OCI-LY3 (cell line): ENCODE measurements at regions not wholly inside any gene's neighbourhood (a gene's known extent, or its start where the extent isn't known, plus 50 kb on each side); places are given as distances from the start of the nearest gene placed in this dataset.
A peak's percentile ranks its signal among the peaks of the same experiment; 100 is the strongest.
"Not testable (repeated sequence)": the region's sequence is repeated elsewhere in the genome, so short reads cannot be mapped to it uniquely, and the experiment has no call there.

Experiments used
- H2AFZ ChIP-seq: fragments of 200-600, 300-600 bp; shearing (Covaris generic); 2 replicates; pipeline ENCODE4 v1.6.0; 2014; ENCODE audit warnings: antibody characterized with exemption, low read depth, low read length
- H3K27ac ChIP-seq: fragments of 200-600, 300-600 bp; sonication (generic); 2 replicates; pipeline ENCODE4 v1.5.1; 2014; ENCODE audit warnings: mild to moderate bottlenecking, low read length, moderate library complexity, mixed read lengths
- H3K27me3 ChIP-seq: fragments of 200-600, 300-600 bp; sonication (generic); 2 replicates; pipeline ENCODE4 v1.6.1; 2014; ENCODE audit warnings: low read depth, low read length, mixed read lengths
- H3K36me3 ChIP-seq: fragments of 200-600, 300-600 bp; sonication (generic); replicated peaks from 2 replicates; pipeline ENCODE3; 2014; ENCODE audit warnings: low read depth, low read length, mixed read lengths
- H3K4me1 ChIP-seq: fragments of 300-600, 200-600 bp; sonication (generic); 2 replicates; pipeline ENCODE4 v1.6.1; 2014; ENCODE audit warnings: low read length, mixed read lengths
- H3K4me2 ChIP-seq: fragments of 200-600, 300-600 bp; sonication (generic); 2 replicates; pipeline ENCODE4 v1.6.1; 2014; ENCODE audit warnings: low read length, mixed read lengths
- H3K4me3 ChIP-seq: fragments of 300-600, 200-600 bp; sonication (generic); 2 replicates; pipeline ENCODE4 v1.5.1; 2014; ENCODE audit warnings: antibody characterized with exemption, mild to moderate bottlenecking, low read length, moderate library complexity
- H3K79me2 ChIP-seq: fragments of 300-600, 200-600 bp; shearing (Covaris generic); 2 replicates; pipeline ENCODE4 v1.6.1; 2014; ENCODE audit warnings: mild to moderate bottlenecking, low read length, mixed read lengths
- H3K9ac ChIP-seq: fragments of 300-600, 200-600 bp; shearing (Covaris generic); 2 replicates; pipeline ENCODE4 v1.6.0; 2014; ENCODE audit warnings: mild to moderate bottlenecking, low read length, moderate library complexity
- H3K9me3 ChIP-seq: fragments of 200-600, 300-600 bp; shearing (Covaris generic); 2 replicates; pipeline ENCODE4 v1.6.1; 2014; ENCODE audit warnings: low read length, mixed read lengths; ENCODE audit not compliant: insufficient read depth
- H4K20me1 ChIP-seq: fragments of 200-600, 300-600 bp; sonication (generic); 2 replicates; pipeline ENCODE4 v1.6.1; 2016; ENCODE audit warnings: low read length, mixed read lengths; ENCODE audit not compliant: insufficient read depth
- EZH2phosphoT487 ChIP-seq: fragments of 200-600 bp; shearing (Covaris generic); IDR thresholded peaks from 2 replicates; pipeline ENCODE4 v1.6.1; 2018; ENCODE audit warnings: antibody characterized with exemption, mixed run types, low read depth
- TF ChIP-seq, protein P1 (sequence below): fragments of 200-600, 300-600 bp; sonication (generic); IDR thresholded peaks from 2 replicates; pipeline ENCODE4 v1.5.1; 2014; ENCODE audit warnings: antibody characterized with exemption, low read length, low read depth

DNA sequence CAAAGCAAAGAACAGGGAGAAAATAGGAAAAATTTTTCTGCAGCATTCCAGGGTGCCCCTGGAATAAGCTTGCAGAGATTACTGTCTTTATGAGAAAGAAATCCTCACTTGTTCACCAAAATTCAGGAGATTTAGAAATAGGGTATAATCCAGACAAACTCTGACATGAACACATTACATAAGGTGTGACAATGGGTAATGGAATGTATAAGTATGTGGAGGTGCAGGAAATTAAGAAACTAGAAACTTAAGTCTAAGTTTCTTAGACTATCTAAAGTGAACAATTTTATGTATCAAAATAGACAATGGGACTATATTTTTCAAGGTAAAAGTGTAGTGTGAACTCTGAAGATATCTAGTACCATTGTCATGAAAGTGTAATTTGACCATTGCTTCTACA is 140.0 kb upstream of the KITLG start:
- Histone ChIP-seq H3K9ac (no peak overlapping the region), H2AFZ (no peak overlapping the region), H4K20me1 (no peaks in the 10 kb centered on the region), H3K36me3 (no peaks in the 10 kb centered on the region), H3K4me2 (no peak overlapping the region), H3K79me2 (no peaks in the 10 kb centered on the region), H3K27me3 (no peaks in the 10 kb centered on the region), H3K4me3 (no peak overlapping the region), H3K9me3 (no peaks in the 10 kb centered on the region), H3K27ac (no peak overlapping the region), H3K4me1 (peaks cover 12% of the 10 kb centered on the region)
- TF ChIP-seq EZH2phosphoT487, result no peak
- TF ChIP-seq, protein P1, sequence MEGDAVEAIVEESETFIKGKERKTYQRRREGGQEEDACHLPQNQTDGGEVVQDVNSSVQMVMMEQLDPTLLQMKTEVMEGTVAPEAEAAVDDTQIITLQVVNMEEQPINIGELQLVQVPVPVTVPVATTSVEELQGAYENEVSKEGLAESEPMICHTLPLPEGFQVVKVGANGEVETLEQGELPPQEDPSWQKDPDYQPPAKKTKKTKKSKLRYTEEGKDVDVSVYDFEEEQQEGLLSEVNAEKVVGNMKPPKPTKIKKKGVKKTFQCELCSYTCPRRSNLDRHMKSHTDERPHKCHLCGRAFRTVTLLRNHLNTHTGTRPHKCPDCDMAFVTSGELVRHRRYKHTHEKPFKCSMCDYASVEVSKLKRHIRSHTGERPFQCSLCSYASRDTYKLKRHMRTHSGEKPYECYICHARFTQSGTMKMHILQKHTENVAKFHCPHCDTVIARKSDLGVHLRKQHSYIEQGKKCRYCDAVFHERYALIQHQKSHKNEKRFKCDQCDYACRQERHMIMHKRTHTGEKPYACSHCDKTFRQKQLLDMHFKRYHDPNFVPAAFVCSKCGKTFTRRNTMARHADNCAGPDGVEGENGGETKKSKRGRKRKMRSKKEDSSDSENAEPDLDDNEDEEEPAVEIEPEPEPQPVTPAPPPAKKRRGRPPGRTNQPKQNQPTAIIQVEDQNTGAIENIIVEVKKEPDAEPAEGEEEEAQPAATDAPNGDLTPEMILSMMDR, result no peak

DNA sequence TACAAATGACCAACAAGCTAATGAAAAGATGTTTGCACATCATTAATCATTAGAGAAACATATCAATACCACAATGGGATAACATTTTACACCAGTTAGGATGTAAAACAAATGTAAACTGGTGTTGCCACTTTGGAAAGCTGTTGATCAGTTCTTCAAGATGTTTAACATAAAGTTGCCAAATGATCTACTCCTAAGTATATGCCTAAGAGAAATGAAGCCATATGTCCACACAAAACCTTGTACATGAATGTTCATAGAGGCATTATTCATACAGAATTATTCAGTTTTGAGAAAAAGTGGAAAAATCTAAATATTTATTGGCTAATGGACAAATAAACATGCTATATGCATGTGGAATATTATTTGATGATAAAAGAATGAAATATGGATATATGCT is 136.9 kb upstream of the KITLG start:
- Histone ChIP-seq H3K4me1 (peaks cover 12% of the 10 kb centered on the region), H3K9me3 (no peaks in the 10 kb centered on the region), H3K4me3 (no peak overlapping the region), H3K9ac (no peak overlapping the region), H2AFZ (no peak overlapping the region), H3K36me3 (no peaks in the 10 kb centered on the region), H3K27ac (no peak overlapping the region), H3K4me2 (no peak overlapping the region), H4K20me1 (no peaks in the 10 kb centered on the region), H3K79me2 (no peaks in the 10 kb centered on the region), H3K27me3 (no peaks in the 10 kb centered on the region)
- TF ChIP-seq, protein P1, result no peak
- TF ChIP-seq EZH2phosphoT487, result no peak

DNA sequence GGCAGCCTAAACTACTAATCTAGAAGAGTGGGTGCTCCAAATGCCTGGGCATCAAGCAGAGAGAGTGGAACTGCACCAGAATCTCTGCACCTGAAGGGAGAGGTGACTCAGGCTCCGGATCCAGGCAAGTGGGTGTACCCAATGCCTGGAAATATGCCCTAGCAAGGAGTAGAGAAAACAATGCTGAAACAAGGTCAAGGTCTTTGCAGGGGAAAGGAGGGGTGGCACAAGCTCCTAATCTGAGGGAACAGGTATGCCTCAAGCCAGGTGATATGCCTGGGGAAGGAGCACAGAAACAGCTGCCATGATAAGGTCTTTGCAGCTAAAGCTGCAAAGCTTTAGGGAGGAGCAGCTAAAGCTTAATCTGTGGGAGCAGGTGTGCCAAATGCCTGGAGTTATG is 136.0 kb upstream of the KITLG start:
- Histone ChIP-seq H3K4me3 (no peak overlapping the region), H3K4me1 (peaks cover 12% of the 10 kb centered on the region), H4K20me1 (no peaks in the 10 kb centered on the region), H3K79me2 (no peaks in the 10 kb centered on the region), H3K4me2 (peak overlapping the region; percentile 11; the same call in 1 of the 2 replicates), H3K9ac (no peak overlapping the region), H3K27ac (no peak overlapping the region), H3K36me3 (no peaks in the 10 kb centered on the region), H2AFZ (0 out of 2 replicates have a peak overlapping the region, but pooled peaks have one; percentile 15), H3K9me3 (no peaks in the 10 kb centered on the region), H3K27me3 (no peaks in the 10 kb centered on the region)
- TF ChIP-seq, protein P1, result no peak
- TF ChIP-seq EZH2phosphoT487, result no peak

DNA sequence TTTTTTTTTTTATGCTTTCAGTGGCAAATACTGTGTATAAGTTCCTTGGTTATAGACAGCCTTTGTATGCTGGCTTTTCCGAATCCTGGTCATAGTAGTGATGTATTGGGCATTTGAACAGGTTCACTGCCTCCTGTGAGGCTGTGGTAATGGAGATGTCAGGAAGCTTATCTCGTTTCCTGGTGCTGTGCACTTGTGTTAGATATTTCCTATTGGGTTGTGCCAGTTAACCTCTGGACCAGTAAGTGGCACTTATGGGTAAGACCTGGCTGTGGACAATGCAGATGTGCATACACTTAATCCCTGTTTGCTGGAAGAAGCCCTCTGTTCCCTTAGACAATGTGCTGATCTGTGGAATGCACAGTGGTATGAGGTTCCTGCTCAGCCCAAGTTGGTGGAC is 135.4 kb upstream of the KITLG start:
- Histone ChIP-seq H3K9ac (no peak overlapping the region), H3K9me3 (no peaks in the 10 kb centered on the region), H3K27me3 (no peaks in the 10 kb centered on the region), H3K36me3 (no peaks in the 10 kb centered on the region), H3K4me3 (no peak overlapping the region), H4K20me1 (no peaks in the 10 kb centered on the region), H3K4me1 (peaks cover 12% of the 10 kb centered on the region), H3K4me2 (no peak overlapping the region), H2AFZ (no peak overlapping the region), H3K27ac (no peak overlapping the region), H3K79me2 (no peaks in the 10 kb centered on the region)
- TF ChIP-seq, protein P1, result no peak
- no peak for TF ChIP-seq EZH2phosphoT487

DNA sequence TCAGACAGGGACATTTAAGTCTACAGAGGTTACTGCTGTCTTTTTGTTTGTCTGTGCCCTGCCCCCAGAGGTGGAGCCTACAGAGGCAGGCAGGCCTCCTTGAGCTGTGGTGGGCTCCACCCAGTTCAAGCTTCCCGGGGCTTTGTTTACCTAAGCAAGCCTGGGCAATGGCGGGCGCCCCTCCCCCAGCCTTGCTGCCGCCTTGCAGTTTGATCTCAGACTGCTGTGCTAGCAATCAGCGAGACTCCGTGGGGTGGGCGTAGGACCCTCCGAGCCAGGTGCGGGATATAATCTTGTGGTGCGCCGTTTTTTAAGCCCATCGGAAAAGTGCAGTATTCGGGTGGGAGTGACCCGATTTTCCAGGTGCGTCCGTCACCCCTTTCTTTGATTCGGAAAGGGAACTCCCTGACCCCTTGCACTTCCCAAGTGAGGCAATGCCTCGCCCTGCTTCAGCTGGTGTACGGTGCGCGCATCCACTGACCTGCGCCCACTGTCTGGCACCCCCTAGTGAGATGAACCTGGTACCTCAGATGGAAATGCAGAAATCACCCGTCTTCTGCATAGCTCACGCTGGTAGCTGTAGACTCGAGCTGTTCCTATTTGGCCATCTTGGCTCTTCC is 134.1 kb upstream of the KITLG start:
- peaks cover 12% of the 10 kb centered on the region for H3K4me1 ChIP-seq
- H2AFZ ChIP-seq, H3K27me3 ChIP-seq, H3K36me3 ChIP-seq, H3K27ac ChIP-seq, H3K9ac ChIP-seq, H4K20me1 ChIP-seq, H3K4me2 ChIP-seq, H3K79me2 ChIP-seq, H3K4me3 ChIP-seq, H3K9me3 ChIP-seq: not testable (repeated sequence)
